Panc1 (cell line): ENCODE measurements at regions not wholly inside any gene's neighbourhood (a gene's known extent, or its start where the extent isn't known, plus 50 kb on each side); places are given as distances from the start of the nearest gene placed in this dataset.

ENCODE experiments used
- SIN3A ChIP-seq: IDR thresholded peaks from 2 replicates; pipeline ENCODE4 v1.6.1; 2012; ENCODE audit warnings: low read depth, mild to moderate bottlenecking, low read length, moderate library complexity, borderline replicate concordance; ENCODE audit not compliant: insufficient read depth
- TF ChIP-seq, protein P1 (sequence below): fragments of 450-650 bp; IDR thresholded peaks from 2 replicates; pipeline ENCODE4 v1.5.1; 2017; ENCODE audit warnings: mild to moderate bottlenecking

DNA sequence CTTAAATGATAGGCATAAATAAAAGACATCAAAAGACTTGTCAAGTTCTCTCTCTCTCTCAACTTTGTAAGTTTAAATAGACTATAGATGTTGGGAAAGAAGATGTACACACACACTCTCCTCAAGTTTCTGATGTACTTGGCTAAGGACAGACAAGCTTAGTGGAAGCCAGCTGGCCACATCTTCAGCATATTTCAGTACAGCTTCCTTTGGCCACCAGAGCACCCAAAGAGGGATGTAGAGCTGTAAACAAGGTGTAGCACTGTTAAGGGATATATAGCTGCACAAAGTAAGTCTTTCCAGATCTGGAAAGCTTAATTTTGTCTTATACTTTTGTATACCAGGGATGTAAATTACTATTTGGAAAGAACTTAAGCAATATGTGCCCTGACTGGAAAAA, 64.3 kb upstream of the MSTN start:
- TF ChIP-seq, protein P1, sequence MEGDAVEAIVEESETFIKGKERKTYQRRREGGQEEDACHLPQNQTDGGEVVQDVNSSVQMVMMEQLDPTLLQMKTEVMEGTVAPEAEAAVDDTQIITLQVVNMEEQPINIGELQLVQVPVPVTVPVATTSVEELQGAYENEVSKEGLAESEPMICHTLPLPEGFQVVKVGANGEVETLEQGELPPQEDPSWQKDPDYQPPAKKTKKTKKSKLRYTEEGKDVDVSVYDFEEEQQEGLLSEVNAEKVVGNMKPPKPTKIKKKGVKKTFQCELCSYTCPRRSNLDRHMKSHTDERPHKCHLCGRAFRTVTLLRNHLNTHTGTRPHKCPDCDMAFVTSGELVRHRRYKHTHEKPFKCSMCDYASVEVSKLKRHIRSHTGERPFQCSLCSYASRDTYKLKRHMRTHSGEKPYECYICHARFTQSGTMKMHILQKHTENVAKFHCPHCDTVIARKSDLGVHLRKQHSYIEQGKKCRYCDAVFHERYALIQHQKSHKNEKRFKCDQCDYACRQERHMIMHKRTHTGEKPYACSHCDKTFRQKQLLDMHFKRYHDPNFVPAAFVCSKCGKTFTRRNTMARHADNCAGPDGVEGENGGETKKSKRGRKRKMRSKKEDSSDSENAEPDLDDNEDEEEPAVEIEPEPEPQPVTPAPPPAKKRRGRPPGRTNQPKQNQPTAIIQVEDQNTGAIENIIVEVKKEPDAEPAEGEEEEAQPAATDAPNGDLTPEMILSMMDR: no peak
- TF ChIP-seq SIN3A: no peak
